CD4-positive, alpha-beta T cell treated with Interleukin-1 beta for 1 hour (primary cell): ENCODE measurements at regions not wholly inside any gene's neighbourhood (a gene's known extent, or its start where the extent isn't known, plus 50 kb on each side); places are given as distances from the start of the nearest gene placed in this dataset.

Source experiments
- DNase-seq, 2 donors: peaks; one replicate each; pipeline ENCODE4 v3.0.0-alpha.2; 2020 to 2022

- DNase-seq = no peak
Observed at GRCh38 chr3:124558991-124559845, 171.0 kb upstream of the UMPS start.

GRCh38 chr3:124559846-124560574, 170.2 kb upstream of the UMPS start:
- peak; percentile 30 to 54 for DNase-seq

- no peak for DNase-seq
Observed at GRCh38 chr3:124560666-124561215, 169.5 kb upstream of the UMPS start.

GRCh38 chr3:124562769-124563168, 167.5 kb upstream of the UMPS start:
- DNase-seq = no peak

- no peak for DNase-seq
Observed at GRCh38 chr3:124563376-124563775, 166.9 kb upstream of the UMPS start.

- DNase-seq = peak; percentile 31 to 59
Observed at GRCh38 chr3:124565013-124565412, 165.2 kb upstream of the UMPS start.

GRCh38 chr3:124565551-124565950, 164.7 kb upstream of the UMPS start:
- no peak for DNase-seq

GRCh38 chr3:124566701-124567100, 163.6 kb upstream of the UMPS start:
- no peak for DNase-seq

GRCh38 chr3:124567179-124567578, 163.1 kb upstream of the UMPS start:
- DNase-seq = no peak

GRCh38 chr3:124569761-124570160, 160.5 kb upstream of the UMPS start:
- no peak for DNase-seq

GRCh38 chr3:124570232-124570631, 160.0 kb upstream of the UMPS start:
- DNase-seq = no peak

GRCh38 chr3:124572851-124573405, 157.3 kb upstream of the UMPS start:
- no peak for DNase-seq

GRCh38 chr3:124574012-124574411, 156.2 kb upstream of the UMPS start:
- no peak for DNase-seq

GRCh38 chr3:124576565-124577493, 153.4 kb upstream of the UMPS start:
- no peak for DNase-seq

GRCh38 chr3:124577494-124578167, 152.6 kb upstream of the UMPS start:
- DNase-seq = no peak

- no peak for DNase-seq
Observed at GRCh38 chr3:124579641-124580040, 150.6 kb upstream of the UMPS start.

GRCh38 chr3:124582196-124582595, 148.1 kb upstream of the UMPS start:
- no peak for DNase-seq

- no peak for DNase-seq
Observed at GRCh38 chr3:124582621-124583395, 147.4 kb upstream of the UMPS start.

GRCh38 chr3:124584245-124584551, 146.1 kb upstream of the UMPS start:
- peak in 1 of 2 donors; percentile 44 for DNase-seq

GRCh38 chr3:124584552-124585391, 145.5 kb upstream of the UMPS start:
- peak in 1 of 2 donors; percentile 25 for DNase-seq
